HG02571 (cell line): ENCODE measurements at regions not wholly inside any gene's neighbourhood (a gene's known extent, or its start where the extent isn't known, plus 50 kb on each side); places are given as distances from the start of the nearest gene placed in this dataset.

Experiments used
- ATAC-seq: cut with Tn5 transposase; IDR thresholded peaks from one replicate; pipeline ENCODE4 v1.9.1; 2021; ENCODE audit warnings: mild to moderate bottlenecking, moderate library complexity; ENCODE audit not compliant: unreplicated experiment

- no peak for ATAC-seq
These were observed 383.1 kb upstream of the KLF4 start for GRCh38 chr9:107872457-107873192.

GRCh38 chr9:107870927-107871680 lies 381.5 kb upstream of the KLF4 start:
- ATAC-seq = no peak

- no peak for ATAC-seq
These were observed 380.7 kb upstream of the KLF4 start for GRCh38 chr9:107870221-107870620.

- ATAC-seq = no peak
These were observed 379.5 kb upstream of the KLF4 start for GRCh38 chr9:107869111-107869510.

GRCh38 chr9:107868186-107868585 lies 378.6 kb upstream of the KLF4 start:
- ATAC-seq = no peak

- ATAC-seq = no peak
These were observed 378.2 kb upstream of the KLF4 start for GRCh38 chr9:107867738-107868137.

GRCh38 chr9:107866711-107867311 lies 377.2 kb upstream of the KLF4 start:
- no peak for ATAC-seq

GRCh38 chr9:107863396-107863795 lies 373.8 kb upstream of the KLF4 start:
- ATAC-seq = no peak

GRCh38 chr9:107862881-107863280 lies 373.3 kb upstream of the KLF4 start:
- ATAC-seq = no peak

- no peak for ATAC-seq
These were observed 372.8 kb upstream of the KLF4 start for GRCh38 chr9:107862323-107862722.

GRCh38 chr9:107861075-107861474 lies 371.5 kb upstream of the KLF4 start:
- ATAC-seq = no peak

- no peak for ATAC-seq
These were observed 368.7 kb upstream of the KLF4 start for GRCh38 chr9:107858260-107858659.

GRCh38 chr9:107856633-107857032 lies 367.1 kb upstream of the KLF4 start:
- ATAC-seq = no peak

- no peak for ATAC-seq
These were observed 365.6 kb upstream of the KLF4 start for GRCh38 chr9:107855164-107855563.

GRCh38 chr9:107853461-107853860 lies 363.9 kb upstream of the KLF4 start:
- no peak for ATAC-seq

GRCh38 chr9:107852891-107853290 lies 363.3 kb upstream of the KLF4 start:
- no peak for ATAC-seq

- no peak for ATAC-seq
These were observed 361.1 kb upstream of the KLF4 start for GRCh38 chr9:107850653-107851052.

- ATAC-seq = no peak
These were observed 358.7 kb upstream of the KLF4 start for GRCh38 chr9:107847978-107848964.

- ATAC-seq = no peak
These were observed 353.0 kb upstream of the KLF4 start for GRCh38 chr9:107842530-107842929.

- ATAC-seq = no peak
These were observed 351.5 kb upstream of the KLF4 start for GRCh38 chr9:107841076-107841475.

- no peak for ATAC-seq
These were observed 349.8 kb upstream of the KLF4 start for GRCh38 chr9:107839371-107839770.
